HCT116 (cell line): ENCODE measurements at regions not wholly inside any gene's neighbourhood (a gene's known extent, or its start where the extent isn't known, plus 50 kb on each side); places are given as distances from the start of the nearest gene placed in this dataset.
"Not testable (repeated sequence)": the region's sequence is repeated elsewhere in the genome, so short reads cannot be mapped to it uniquely, and the experiment has no call there.

Source experiments
- ATAC-seq: fragments of 200-7000 bp; cut with Tn5 transposase; 2 replicates; pipeline ENCODE4 v1.9.1; 2020; ENCODE audit warnings: mild to moderate bottlenecking, moderate library complexity
- BruUV-seq: library from RNA; stranded (reverse); fragments of 400-500 nt; replicated peaks from 2 replicates; lab custom pipeline; 2021; lab: Mats Ljungman, UMichigan
- CTCF ChIA-PET: fragments of 300-600 bp; sonication (Branson Sonifier 250); formaldehyde crosslinking; loops from one replicate; lab custom pipeline; 2021; ENCODE audit warnings: antibody characterized with exemption; lab: Charles Lee
- POLR2A ChIA-PET: fragments of 300-600, 350-600 bp; sonication (Branson Sonifier 250); formaldehyde crosslinking; loops from one replicate; lab custom pipeline; 2021; ENCODE audit warnings: antibody characterized with exemption; lab: Charles Lee
- RAD21 ChIA-PET, 2 experiments: fragments of 300-600 bp; sonication (Branson Sonifier 250); formaldehyde crosslinking; loops; one replicate each; lab custom pipeline; 2023; ENCODE audit warnings: low total read pairs in 2 of 2; ENCODE audit not compliant: uncharacterized antibody in 2 of 2, unreplicated experiment in 2 of 2, low non-redundant PET in 1 of 2; lab: Charles Lee
- DNase-seq: peaks from one replicate; pipeline ENCODE4 v3.0.0-alpha.2; 2010; ENCODE audit warnings: low read depth, low spot score
- H2AFZ ChIP-seq: fragments of 200-600 bp; shearing (Covaris generic), sonication (generic); 2 replicates; pipeline ENCODE4 v1.6.1; 2017; ENCODE audit warnings: low read depth, mixed run types, mixed read lengths, antibody characterized with exemption, low read length; ENCODE audit not compliant: poor library complexity, severe bottlenecking
- H3K27ac ChIP-seq: 2 replicates; pipeline ENCODE4 v1.5.1; 2012; ENCODE audit warnings: low read depth, low read length
- H3K27me3 ChIP-seq: fragments of 200-600 bp; sonication (generic); 2 replicates; pipeline ENCODE4 v1.6.1; 2016; ENCODE audit warnings: mixed run types, low read length, mixed read lengths; ENCODE audit not compliant: insufficient read depth
- H3K36me3 ChIP-seq, 2 experiments: fragments of 200-500 bp in 1 of 2; fragments of 200-600 bp in 1 of 2; sonication (Bioruptor generic) in 1 of 2; sonication (generic) in 1 of 2; 2 replicates each; pipeline versions ENCODE4 v1.5.1 to v1.6.1; 2014 to 2016; ENCODE audit warnings: low read length in 2 of 2, inconsistent platforms in 1 of 2, mixed read lengths in 1 of 2, mixed run types in 1 of 2; ENCODE audit not compliant: insufficient read depth in 2 of 2, control insufficient read depth in 1 of 2
- H3K4me1 ChIP-seq, 2 experiments: fragments of 200-600 bp in 1 of 2; sonication (generic) in 1 of 2; 2 replicates each; pipeline versions ENCODE4 v1.5.1 to v1.6.1; 2012 to 2017; ENCODE audit warnings: low read length in 2 of 2, inconsistent platforms in 1 of 2, mild to moderate bottlenecking in 1 of 2, mixed read lengths in 1 of 2, mixed run types in 1 of 2, moderate library complexity in 1 of 2; ENCODE audit not compliant: insufficient read depth in 2 of 2, control insufficient read depth in 1 of 2
- H3K4me2 ChIP-seq: fragments of 200-600 bp; sonication (generic); 2 replicates; pipeline ENCODE4 v1.6.1; 2017; ENCODE audit warnings: mixed run types, low read length, mixed read lengths
- H3K4me3 ChIP-seq, 2 experiments: fragments of 200-600 bp in 1 of 2; sonication (generic) in 1 of 2; replicated peaks in 1 of 2; 2 replicates each; pipeline ENCODE4 v1.5.1; 2011 to 2016; ENCODE audit warnings: low read length in 2 of 2, control low read depth in 1 of 2, low read depth in 1 of 2, mild to moderate bottlenecking in 1 of 2, mixed read lengths in 1 of 2, mixed run types in 1 of 2
- H3K79me2 ChIP-seq: fragments of 200-600 bp; sonication (generic); 2 replicates; pipeline ENCODE4 v1.6.1; 2017; ENCODE audit warnings: mild to moderate bottlenecking, mixed run types, low read length, moderate library complexity, mixed read lengths; ENCODE audit not compliant: insufficient read depth
- H3K9ac ChIP-seq: fragments of 200-600 bp; sonication (generic); 2 replicates; pipeline ENCODE4 v1.6.1; 2016; ENCODE audit warnings: low read length, mixed read lengths
- H3K9me2 ChIP-seq: fragments of 200-600 bp; sonication (generic), shearing (Covaris generic); 2 replicates; pipeline ENCODE4 v1.6.1; 2017; ENCODE audit warnings: mixed run types, mild to moderate bottlenecking, moderate library complexity; ENCODE audit not compliant: insufficient read depth
- H3K9me3 ChIP-seq, 2 experiments: fragments of 200-500 bp in 1 of 2; fragments of 200-600 bp in 1 of 2; sonication (Bioruptor generic) in 1 of 2; sonication (generic) in 1 of 2; 2 replicates each; pipeline ENCODE4 v1.6.1; 2014 to 2017; ENCODE audit warnings: low read length in 2 of 2, mixed read lengths in 2 of 2, inconsistent platforms in 1 of 2, low read depth in 1 of 2, mild to moderate bottlenecking in 1 of 2, mixed run types in 1 of 2, moderate library complexity in 1 of 2; ENCODE audit not compliant: control insufficient read depth in 1 of 2, insufficient read depth in 1 of 2
- H4K20me1 ChIP-seq: fragments of 200-600 bp; sonication (generic), shearing (Covaris generic); 2 replicates; pipeline ENCODE4 v1.6.1; 2017; ENCODE audit warnings: mixed run types, mild to moderate bottlenecking, moderate library complexity; ENCODE audit not compliant: insufficient read depth
- CBX3 ChIP-seq: IDR thresholded peaks from 2 replicates; pipeline ENCODE4 v1.6.1; 2012; ENCODE audit warnings: low read depth
- EZH2phosphoT487 ChIP-seq: fragments of 200-600 bp; IDR thresholded peaks from 2 replicates; pipeline ENCODE4 v1.6.1; 2018; ENCODE audit warnings: antibody characterized with exemption, borderline replicate concordance
- JUND ChIP-seq: IDR thresholded peaks from 2 replicates; pipeline ENCODE4 v1.6.1; 2012
- POLR2A ChIP-seq: IDR thresholded peaks from 2 replicates; pipeline ENCODE4 v1.7.0; 2011; ENCODE audit warnings: borderline replicate concordance; ENCODE audit not compliant: insufficient read depth, insufficient read length; ENCODE audit errors: extremely low read depth
- SIN3A ChIP-seq: IDR thresholded peaks from 2 replicates; pipeline ENCODE4 v1.6.1; 2012; ENCODE audit warnings: low read depth
- SP1 ChIP-seq: IDR thresholded peaks from 2 replicates; pipeline ENCODE4 v1.6.1; 2012; ENCODE audit warnings: low read depth
- YY1 ChIP-seq: IDR thresholded peaks from 2 replicates; pipeline ENCODE4 v1.6.1; 2011; ENCODE audit warnings: low read length, low read depth, moderate library complexity, mild to moderate bottlenecking; ENCODE audit not compliant: insufficient replicate concordance; ENCODE audit errors: extremely low read depth
- ZNF274 ChIP-seq: fragments of 200-500 bp; sonication (Bioruptor generic); IDR thresholded peaks from 2 replicates; pipeline ENCODE4 v1.6.1; 2014; ENCODE audit warnings: mild to moderate bottlenecking, low read depth, low read length, inconsistent platforms
- intact Hi-C: fragments of 100-400 bp; cut with micrococcal nuclease; formaldehyde crosslinking; loops from 2 replicates; pipeline ENCODE4 v1.10.0; 2022
- TF ChIP-seq, protein P1 (sequence below), 3 experiments: fragments of 200-600 bp in 1 of 3; sonication (generic) in 1 of 3; IDR thresholded peaks in 2 of 3; conservative IDR thresholded peaks in 1 of 3; 2 replicates each; pipeline ENCODE4 v1.5.1; 2012 to 2017; ENCODE audit warnings: low read depth in 2 of 3, low read length in 2 of 3, antibody characterized with exemption in 1 of 3, borderline replicate concordance in 1 of 3, control low read depth in 1 of 3, mild to moderate bottlenecking in 1 of 3, mixed read lengths in 1 of 3, mixed run types in 1 of 3, moderate library complexity in 1 of 3; ENCODE audit not compliant: insufficient read depth in 1 of 3
- TF ChIP-seq, protein P2 (sequence below): IDR thresholded peaks from 2 replicates; pipeline ENCODE4 v1.6.1; 2012
- TF ChIP-seq, protein P3 (sequence below): IDR thresholded peaks from 2 replicates; pipeline ENCODE4 v1.6.1; 2012
- TF ChIP-seq, protein P4 (sequence below): IDR thresholded peaks from 2 replicates; pipeline ENCODE4 v1.6.1; 2012; ENCODE audit warnings: low read depth

DNA sequence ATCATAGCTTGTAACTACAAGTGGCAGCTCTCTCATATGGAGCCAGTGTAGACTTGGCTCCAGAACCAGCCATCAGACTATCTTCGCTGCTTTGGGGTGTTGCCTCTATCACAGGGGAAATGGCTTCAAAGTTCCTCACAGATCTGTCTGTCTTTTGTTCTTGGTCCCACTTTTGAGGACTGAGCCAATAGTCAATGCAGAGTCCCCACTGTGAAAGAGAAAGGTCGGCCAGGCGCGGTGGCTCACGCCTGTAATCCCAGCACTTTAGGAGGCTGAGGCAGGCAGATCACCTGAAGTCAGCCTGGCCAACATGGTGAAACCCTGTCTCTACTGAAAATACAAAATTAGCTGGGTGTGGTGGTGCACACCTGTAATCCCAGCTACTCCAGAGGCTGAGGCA is 86.9 kb upstream of the FZD7 start:
- H3K9ac ChIP-seq, H3K36me3 ChIP-seq, H3K4me3 ChIP-seq, H3K4me2 ChIP-seq, H3K4me1 ChIP-seq, ATAC-seq, H3K9me2 ChIP-seq, RAD21 ChIA-PET, CTCF ChIA-PET, H2AFZ ChIP-seq, BruUV-seq, H3K27me3 ChIP-seq, H3K27ac ChIP-seq, H4K20me1 ChIP-seq, H3K9me3 ChIP-seq, DNase-seq, intact Hi-C loops, H3K79me2 ChIP-seq, POLR2A ChIA-PET: not testable (repeated sequence)

DNA sequence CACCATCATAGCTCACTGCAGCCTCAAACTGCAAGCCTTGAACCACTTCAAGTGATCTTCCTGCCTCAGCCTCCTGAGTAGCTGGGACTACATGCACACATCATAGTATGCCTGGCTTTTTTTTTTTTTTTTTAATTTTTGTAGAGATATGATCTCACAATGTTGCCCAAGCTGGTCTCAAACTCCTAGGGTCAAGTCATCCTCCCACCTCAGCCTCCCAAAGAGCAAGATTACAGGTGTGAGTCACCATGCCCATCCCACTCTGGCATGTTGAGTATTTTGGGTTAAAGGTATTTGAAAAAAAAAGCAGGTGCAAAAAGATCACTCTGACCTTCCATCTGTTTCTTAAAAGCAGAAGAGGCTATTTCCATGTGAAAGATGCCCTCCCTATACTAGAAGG is 86.4 kb upstream of the FZD7 start:
- intact Hi-C loops: no loop called here
- H3K9me3 ChIP-seq: no peaks in the 10 kb centered on the region
- H3K79me2 ChIP-seq: no peaks in the 10 kb centered on the region
- H2AFZ ChIP-seq: no peak overlapping the region
- DNase-seq (no peak), ATAC-seq (no peak)
- no peaks in the 10 kb centered on the region for H3K4me1 ChIP-seq
- ChIA-PET CTCF (no interaction called here), POLR2A (no interaction called here), RAD21 (no interaction called here)
- H3K4me2 ChIP-seq: no peak overlapping the region
- H3K36me3 ChIP-seq: no peaks in the 10 kb centered on the region
- 0 out of 2 replicates have a peak, but pooled peaks cover under 1% of the 10 kb centered on the region for H3K27me3 ChIP-seq
- H3K9ac ChIP-seq: no peak overlapping the region
- no peak overlapping the region for H3K27ac ChIP-seq
- no peaks in the 10 kb centered on the region for H4K20me1 ChIP-seq
- no TSS peak for BruUV-seq
- H3K4me3 ChIP-seq: no peak overlapping the region
- H3K9me2 ChIP-seq: no peaks in the 10 kb centered on the region
- TF ChIP-seq ZNF274: no peak
- TF ChIP-seq, protein P1, sequence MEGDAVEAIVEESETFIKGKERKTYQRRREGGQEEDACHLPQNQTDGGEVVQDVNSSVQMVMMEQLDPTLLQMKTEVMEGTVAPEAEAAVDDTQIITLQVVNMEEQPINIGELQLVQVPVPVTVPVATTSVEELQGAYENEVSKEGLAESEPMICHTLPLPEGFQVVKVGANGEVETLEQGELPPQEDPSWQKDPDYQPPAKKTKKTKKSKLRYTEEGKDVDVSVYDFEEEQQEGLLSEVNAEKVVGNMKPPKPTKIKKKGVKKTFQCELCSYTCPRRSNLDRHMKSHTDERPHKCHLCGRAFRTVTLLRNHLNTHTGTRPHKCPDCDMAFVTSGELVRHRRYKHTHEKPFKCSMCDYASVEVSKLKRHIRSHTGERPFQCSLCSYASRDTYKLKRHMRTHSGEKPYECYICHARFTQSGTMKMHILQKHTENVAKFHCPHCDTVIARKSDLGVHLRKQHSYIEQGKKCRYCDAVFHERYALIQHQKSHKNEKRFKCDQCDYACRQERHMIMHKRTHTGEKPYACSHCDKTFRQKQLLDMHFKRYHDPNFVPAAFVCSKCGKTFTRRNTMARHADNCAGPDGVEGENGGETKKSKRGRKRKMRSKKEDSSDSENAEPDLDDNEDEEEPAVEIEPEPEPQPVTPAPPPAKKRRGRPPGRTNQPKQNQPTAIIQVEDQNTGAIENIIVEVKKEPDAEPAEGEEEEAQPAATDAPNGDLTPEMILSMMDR (IDR thresholded peaks at IDR 0.05 in 2 of 3, conservative IDR thresholded peaks at IDR 0.05 in 1 of 3; ENCODE audit: borderline replicate concordance in 1 of 3, insufficient read depth in 1 of 3, low read depth in 2 of 3, low read length in 2 of 3): no peak
- no peak for TF ChIP-seq CBX3
- no peak for TF ChIP-seq SIN3A
- TF ChIP-seq, protein P2, sequence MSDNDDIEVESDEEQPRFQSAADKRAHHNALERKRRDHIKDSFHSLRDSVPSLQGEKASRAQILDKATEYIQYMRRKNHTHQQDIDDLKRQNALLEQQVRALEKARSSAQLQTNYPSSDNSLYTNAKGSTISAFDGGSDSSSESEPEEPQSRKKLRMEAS: no peak
- TF ChIP-seq POLR2A: no peak
- TF ChIP-seq JUND: no peak
- TF ChIP-seq SP1: no peak
- TF ChIP-seq, protein P3, sequence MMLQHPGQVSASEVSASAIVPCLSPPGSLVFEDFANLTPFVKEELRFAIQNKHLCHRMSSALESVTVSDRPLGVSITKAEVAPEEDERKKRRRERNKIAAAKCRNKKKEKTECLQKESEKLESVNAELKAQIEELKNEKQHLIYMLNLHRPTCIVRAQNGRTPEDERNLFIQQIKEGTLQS: no peak
- no peak for TF ChIP-seq EZH2phosphoT487
- TF ChIP-seq, protein P4, sequence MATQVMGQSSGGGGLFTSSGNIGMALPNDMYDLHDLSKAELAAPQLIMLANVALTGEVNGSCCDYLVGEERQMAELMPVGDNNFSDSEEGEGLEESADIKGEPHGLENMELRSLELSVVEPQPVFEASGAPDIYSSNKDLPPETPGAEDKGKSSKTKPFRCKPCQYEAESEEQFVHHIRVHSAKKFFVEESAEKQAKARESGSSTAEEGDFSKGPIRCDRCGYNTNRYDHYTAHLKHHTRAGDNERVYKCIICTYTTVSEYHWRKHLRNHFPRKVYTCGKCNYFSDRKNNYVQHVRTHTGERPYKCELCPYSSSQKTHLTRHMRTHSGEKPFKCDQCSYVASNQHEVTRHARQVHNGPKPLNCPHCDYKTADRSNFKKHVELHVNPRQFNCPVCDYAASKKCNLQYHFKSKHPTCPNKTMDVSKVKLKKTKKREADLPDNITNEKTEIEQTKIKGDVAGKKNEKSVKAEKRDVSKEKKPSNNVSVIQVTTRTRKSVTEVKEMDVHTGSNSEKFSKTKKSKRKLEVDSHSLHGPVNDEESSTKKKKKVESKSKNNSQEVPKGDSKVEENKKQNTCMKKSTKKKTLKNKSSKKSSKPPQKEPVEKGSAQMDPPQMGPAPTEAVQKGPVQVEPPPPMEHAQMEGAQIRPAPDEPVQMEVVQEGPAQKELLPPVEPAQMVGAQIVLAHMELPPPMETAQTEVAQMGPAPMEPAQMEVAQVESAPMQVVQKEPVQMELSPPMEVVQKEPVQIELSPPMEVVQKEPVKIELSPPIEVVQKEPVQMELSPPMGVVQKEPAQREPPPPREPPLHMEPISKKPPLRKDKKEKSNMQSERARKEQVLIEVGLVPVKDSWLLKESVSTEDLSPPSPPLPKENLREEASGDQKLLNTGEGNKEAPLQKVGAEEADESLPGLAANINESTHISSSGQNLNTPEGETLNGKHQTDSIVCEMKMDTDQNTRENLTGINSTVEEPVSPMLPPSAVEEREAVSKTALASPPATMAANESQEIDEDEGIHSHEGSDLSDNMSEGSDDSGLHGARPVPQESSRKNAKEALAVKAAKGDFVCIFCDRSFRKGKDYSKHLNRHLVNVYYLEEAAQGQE: no peak
- no peak for TF ChIP-seq YY1
